ENCODE measurements at regions not wholly inside any gene's neighbourhood (a gene's known extent, or its start where the extent isn't known, plus 50 kb on each side); places are given as distances from the start of the nearest gene placed in this dataset.
"Not testable (repeated sequence)": the region's sequence is repeated elsewhere in the genome, so short reads cannot be mapped to it uniquely, and the experiment has no call there.

- DNase-seq (ENCODE audit: low read depth in 1 of 2, low spot score in 1 of 2) = no peak
Measured at GRCh38 chr6:164741938-164742451, 567.4 kb downstream of the C6orf118 start.

GRCh38 chr6:164736090-164736489 lies 573.3 kb downstream of the C6orf118 start:
- not testable (repeated sequence) for DNase-seq (ENCODE audit: low read depth in 1 of 2, low spot score in 1 of 2)

GRCh38 chr6:164731539-164731938 lies 577.9 kb downstream of the C6orf118 start:
- no peak for DNase-seq (ENCODE audit: low read depth in 1 of 2, low spot score in 1 of 2)

GRCh38 chr6:164721460-164721859 lies 587.9 kb downstream of the C6orf118 start:
- no peak for DNase-seq (ENCODE audit: low read depth in 1 of 2, low spot score in 1 of 2)

GRCh38 chr6:164700497-164700896 lies 608.9 kb downstream of the C6orf118 start:
- no peak for DNase-seq (ENCODE audit: low read depth in 1 of 2, low spot score in 1 of 2)

DNA sequence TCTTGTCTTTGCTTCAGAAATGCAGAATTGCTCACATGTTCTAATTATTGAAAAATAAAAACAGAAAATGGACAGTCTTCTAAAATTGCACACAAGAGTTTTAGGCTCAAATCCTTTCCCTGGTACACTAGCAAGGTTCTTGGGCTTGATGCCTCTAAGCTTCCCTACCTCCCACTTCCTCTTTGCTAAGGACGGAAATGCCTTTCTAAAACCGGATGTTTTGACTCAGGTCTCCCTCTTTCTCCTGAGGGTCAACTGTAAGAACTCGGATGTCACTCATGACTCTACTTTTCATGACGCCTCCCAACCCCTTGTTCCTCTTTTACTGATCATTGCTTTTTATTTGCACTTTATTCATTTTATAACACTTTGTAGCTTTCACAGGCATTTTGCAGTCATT lies 613.5 kb downstream of the C6orf118 start:
- DNase-seq (ENCODE audit: low read depth in 1 of 2, low spot score in 1 of 2) = no peak

- no peak for DNase-seq (ENCODE audit: low read depth in 1 of 2, low spot score in 1 of 2)
Measured at GRCh38 chr6:164694386-164694785, 615.0 kb downstream of the C6orf118 start.

DNA sequence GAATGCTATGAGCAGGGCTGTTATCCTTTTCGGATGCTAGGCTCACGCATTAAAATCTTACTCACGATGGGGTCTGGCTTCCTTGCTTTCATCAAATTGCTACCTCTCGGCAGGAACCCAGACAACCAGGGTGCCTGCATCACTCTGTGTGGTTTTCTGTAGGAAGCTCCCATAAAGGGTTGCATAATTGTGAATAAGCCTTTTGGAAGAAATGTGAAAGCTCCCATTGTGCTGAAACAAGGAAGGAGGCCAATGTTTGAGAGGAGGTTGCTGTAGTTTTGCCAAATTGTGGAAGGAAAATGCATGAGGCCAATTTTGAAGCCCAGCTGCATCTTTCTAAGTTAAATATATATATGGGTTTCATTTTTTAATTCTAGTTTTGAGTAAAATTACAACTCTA lies 615.5 kb downstream of the C6orf118 start:
- DNase-seq (ENCODE audit: low read depth in 1 of 2, low spot score in 1 of 2) = no peak

GRCh38 chr6:164692772-164693510 lies 616.5 kb downstream of the C6orf118 start:
- DNase-seq (ENCODE audit: low read depth in 1 of 2, low spot score in 1 of 2) = no peak

- DNase-seq (ENCODE audit: low read depth in 1 of 2, low spot score in 1 of 2) = no peak
Measured at GRCh38 chr6:164690702-164691500, 618.5 kb downstream of the C6orf118 start.

GRCh38 chr6:164690241-164690640 lies 619.2 kb downstream of the C6orf118 start:
- DNase-seq (ENCODE audit: low read depth in 1 of 2, low spot score in 1 of 2) = no peak

GRCh38 chr6:164665328-164665727 lies 644.1 kb downstream of the C6orf118 start:
- no peak for DNase-seq (ENCODE audit: low read depth in 1 of 2, low spot score in 1 of 2)

GRCh38 chr6:164663634-164664033 lies 645.8 kb downstream of the C6orf118 start:
- DNase-seq (ENCODE audit: low read depth in 1 of 2, low spot score in 1 of 2) = no peak

DNA sequence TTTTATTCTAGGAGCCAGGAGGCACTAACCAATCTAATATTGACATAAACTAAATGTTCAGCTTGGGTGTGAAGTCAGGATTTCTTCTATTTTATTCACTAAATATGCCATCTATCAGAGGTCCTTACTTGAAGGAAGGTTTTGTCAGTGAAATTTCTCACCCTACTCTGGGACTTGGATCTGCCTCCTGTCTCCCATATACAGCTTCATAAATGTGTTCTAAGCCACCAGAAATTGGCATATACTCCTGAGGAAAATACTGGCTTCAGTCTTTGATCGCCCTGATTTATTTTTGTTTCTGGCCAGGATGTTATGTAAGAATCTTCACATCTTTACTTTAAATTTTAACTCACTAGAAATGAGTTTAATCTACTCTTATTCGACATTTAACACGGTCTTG lies 647.7 kb downstream of the C6orf118 start:
- no peak for DNase-seq (ENCODE audit: low read depth in 1 of 2, low spot score in 1 of 2)

DNA sequence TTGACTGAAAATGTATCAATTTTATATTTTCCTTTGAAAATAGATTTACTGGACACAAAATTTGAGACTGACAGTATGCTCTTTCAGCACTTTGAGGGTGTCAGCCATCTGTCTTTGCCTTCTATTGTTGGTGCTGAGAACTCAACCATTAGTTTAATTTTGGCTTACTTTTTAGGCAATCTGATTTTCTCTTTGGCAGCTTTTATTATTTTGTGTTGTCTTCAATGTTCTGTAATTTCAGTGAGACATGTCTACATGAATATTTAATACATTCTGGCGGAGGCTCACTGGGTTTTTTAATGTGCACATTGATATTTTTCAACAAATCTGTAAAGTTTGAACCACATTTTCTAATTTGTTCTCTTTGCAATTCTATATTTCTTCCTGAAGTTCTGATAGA lies 648.6 kb downstream of the C6orf118 start:
- no peak for DNase-seq (ENCODE audit: low read depth in 1 of 2, low spot score in 1 of 2)

- DNase-seq (ENCODE audit: low read depth in 1 of 2, low spot score in 1 of 2) = no peak
Measured at GRCh38 chr6:164640956-164641355, 668.4 kb downstream of the C6orf118 start.

GRCh38 chr6:164628302-164628931 lies 681.0 kb downstream of the C6orf118 start:
- DNase-seq (ENCODE audit: low read depth in 1 of 2, low spot score in 1 of 2) = no peak

DNA sequence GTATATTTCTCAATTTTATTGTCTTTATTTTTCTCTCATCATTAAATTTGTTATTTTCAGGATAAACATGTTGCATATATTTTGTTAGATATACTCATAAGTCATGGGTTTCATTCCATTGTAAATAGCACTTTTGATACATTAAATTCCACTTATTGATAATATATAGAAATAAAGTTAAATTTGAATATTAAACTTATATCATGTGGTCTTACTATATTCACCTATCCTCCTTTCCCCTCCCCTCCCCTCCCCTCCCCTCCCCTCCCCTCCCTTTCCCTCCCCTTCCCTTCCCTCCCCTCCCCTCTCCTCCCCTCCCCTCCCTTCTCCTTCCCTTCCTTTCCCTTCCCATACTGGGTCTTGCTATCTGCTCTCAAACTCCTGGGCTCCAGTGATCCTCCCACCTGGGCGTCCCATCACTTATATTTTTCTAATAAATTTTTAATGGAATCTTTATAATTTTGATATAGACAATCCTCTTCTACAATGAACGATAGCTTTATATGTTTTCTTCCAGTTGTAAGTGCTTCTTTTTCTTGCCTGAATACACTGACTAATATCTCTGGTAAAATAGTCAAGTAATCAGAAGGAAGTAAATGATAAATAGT lies 692.4 kb downstream of the C6orf118 start:
- no peak for DNase-seq (ENCODE audit: low read depth in 1 of 2, low spot score in 1 of 2)

DNA sequence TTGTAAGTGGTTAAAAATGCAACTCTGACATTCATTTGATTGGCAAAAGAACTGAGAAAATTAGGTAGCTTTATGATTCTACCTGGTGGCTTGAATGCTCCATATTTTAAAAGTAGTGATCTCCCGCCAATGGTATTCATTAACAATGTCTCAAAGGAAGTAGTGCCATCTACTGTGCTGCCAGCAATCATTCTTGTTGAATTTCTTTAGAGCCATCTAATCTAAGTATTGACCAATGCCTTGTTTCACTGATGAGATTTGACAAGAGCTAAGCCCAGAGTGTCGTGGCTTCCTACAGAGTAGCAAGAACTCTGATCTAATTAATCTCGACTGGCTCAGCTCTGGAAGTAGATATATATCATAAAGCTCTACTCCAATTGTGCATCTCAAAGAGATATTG lies 696.7 kb downstream of the C6orf118 start:
- DNase-seq (ENCODE audit: low read depth in 1 of 2, low spot score in 1 of 2) = no peak

- DNase-seq (ENCODE audit: low read depth in 1 of 2, low spot score in 1 of 2) = not testable (repeated sequence)
Measured at GRCh38 chr6:164610859-164611258, 698.5 kb downstream of the C6orf118 start.

DNA sequence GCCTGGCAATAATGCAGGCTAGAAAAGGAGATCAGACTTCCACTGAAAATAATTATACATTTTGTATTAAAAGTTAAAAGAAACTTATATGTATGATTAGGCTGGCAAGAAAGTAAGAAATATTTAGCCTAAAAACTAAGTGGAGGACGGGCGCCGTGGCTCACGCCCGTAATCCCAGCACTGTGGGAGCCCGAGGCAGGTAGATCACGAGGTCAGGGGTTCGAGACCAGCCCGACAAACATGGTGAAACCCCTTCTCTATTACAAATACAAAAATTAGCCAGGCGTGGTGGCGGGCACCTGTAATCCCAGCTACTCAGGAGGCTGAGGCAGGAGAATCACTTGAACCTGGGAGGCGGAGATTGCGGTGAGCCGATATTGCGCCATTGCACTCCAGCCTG lies 707.0 kb downstream of the C6orf118 start:
- DNase-seq (ENCODE audit: low read depth in 1 of 2, low spot score in 1 of 2) = not testable (repeated sequence)
